Hematopoietic multipotent progenitor cell treated with erythropoietin and hydrocortisone succinate and interleukin-3 and kit ligand, for 4 days (in vitro differentiated cells): ENCODE measurements at regions not wholly inside any gene's neighbourhood (a gene's known extent, or its start where the extent isn't known, plus 50 kb on each side); places are given as distances from the start of the nearest gene placed in this dataset.
"Not testable (repeated sequence)": the region's sequence is repeated elsewhere in the genome, so short reads cannot be mapped to it uniquely, and the experiment has no call there.

Source experiments
- DNase-seq: peaks from one replicate; pipeline ENCODE4 v3.0.0-alpha.2; 2015

DNA sequence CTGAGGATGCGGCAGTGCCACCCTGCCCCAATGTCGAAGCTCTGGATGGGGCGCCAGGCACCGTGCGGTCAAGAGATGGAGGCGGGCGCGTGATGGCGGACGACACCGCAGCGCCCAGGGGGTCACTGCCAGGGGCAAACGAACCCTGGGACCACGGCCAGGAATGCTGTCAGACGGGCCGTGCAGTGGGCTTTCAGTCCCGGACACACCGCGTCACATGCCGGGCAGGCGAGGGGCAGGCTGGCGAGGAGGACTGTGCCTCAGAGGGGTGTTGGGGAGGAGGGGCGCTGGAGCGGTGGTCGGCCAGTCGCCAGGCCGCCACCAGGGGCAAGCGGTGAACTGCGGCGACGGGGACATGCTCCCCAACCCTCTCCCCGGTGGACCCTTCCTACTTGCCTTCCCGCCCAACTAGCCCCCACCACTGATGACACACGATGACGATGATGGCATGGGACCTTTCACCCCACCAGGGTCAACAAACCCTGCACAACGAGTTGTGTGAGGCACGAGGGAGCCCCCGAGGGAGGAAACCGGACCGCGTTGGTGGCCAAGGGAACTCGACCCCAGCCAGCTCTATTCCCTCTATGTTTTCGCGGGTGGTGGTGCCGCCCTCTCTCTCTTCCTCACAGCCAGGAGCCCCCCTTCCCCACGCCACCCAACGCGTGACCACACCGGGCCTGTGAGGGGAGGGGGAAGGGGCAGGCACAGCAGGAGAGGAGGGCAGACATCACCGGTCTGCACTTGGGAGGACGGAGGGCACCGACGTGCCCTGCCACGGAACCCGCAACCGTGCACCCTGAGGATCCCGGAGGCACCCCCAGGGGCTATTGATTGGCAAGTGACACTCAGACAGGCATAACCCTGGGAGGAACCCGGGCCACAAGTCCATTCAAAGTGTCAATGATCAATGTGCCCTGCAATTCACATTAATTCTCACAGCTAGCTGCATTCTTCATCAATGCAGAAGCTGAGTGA is 1960.9 kb upstream of the DEFB115 start:
- no peak for DNase-seq

DNA sequence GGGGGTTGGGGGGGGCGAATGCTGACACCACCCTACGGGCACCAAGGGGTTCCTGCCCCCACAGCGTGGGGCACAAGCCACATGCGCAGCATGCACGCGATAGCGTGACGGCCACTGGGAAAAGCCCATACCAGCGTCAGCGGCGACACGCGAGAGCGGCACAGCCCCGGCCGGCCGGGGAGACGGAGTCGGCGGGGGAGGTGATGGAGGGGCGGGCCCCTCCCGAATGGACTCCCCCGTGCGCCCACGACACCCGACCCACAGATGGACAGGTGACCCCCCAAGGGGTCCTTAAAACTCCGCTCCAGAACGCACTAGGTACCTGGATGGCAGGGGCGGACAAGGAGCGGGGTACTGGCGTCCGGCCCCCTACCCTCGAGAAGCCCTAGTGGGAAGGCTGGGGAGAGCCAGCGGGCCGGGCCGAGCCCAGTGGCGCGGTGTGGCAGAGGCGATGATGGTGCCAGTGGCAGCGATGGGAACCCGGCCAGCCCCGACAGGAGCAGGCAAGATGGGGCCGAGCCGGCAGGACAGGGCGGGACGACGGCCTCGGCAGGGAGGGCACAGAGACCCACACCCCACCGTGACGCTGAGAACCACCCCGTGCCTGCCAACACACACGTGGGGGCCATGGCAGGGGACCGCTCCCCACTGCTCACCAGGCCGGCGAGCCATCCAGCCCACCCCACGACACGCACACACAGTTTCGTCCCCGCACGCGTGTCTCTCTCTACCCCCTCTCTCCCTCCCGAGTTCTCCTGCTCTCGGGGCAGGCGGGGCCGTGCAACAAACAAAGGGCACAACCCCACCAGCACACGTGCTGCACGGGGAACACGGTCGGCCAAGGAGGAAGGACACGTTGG is 1959.8 kb upstream of the DEFB115 start:
- no peak for DNase-seq

DNA sequence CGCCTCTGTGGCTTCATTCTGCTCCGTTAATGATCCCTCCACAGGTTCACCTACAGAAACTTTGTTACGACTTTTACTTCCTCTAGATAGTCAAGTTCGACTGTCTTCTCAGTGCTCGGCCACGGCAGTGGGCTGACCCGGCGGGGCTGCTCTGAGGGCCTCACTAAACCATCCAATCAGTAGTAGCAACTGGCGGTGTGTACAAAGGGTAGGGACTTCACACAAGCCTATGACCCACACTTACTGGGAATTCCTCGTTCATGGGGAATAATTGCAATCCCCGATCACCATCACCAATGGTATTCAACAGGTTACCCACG is 1959.2 kb upstream of the DEFB115 start:
- no peak for DNase-seq

DNA sequence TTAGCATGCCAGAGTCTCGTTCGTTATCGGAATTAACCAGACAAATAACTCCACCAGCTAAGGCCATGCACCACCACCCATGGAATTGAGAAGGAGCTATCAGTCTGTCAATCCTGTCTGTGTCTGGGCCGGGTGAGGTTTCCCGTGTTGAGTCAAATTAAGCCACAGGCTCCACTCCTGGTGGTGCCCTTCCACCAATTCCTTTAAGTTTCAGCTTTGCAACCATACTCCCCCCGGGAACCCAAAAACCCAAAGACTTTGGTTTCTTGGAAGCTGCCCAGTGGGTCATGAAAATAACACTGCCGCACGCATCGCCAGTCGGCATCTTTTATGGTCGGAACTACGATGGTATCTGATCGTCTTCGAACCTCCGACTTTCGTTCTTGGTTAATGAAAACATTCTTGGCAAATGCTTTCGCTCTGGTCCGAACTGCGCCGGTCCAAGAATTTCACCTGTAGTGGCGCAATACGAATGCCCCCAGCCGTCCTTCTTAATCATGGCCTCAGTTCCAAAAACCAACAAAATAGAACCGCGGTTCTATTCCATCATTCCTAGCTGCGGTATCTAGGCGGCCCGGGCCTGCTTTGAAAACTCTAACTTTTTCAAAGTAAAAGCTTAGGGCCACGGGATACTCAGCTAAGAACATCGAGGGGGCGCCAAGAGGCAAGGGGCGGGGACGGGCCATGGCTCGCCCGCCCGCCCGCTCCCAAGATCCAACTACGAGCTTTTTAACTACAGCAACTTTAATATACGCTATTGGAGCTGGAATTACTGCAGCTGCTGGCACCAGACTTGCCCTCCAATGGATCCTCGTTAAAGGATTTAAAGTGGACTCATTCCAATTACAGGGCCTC is 1958.5 kb upstream of the DEFB115 start:
- DNase-seq: no peak

DNA sequence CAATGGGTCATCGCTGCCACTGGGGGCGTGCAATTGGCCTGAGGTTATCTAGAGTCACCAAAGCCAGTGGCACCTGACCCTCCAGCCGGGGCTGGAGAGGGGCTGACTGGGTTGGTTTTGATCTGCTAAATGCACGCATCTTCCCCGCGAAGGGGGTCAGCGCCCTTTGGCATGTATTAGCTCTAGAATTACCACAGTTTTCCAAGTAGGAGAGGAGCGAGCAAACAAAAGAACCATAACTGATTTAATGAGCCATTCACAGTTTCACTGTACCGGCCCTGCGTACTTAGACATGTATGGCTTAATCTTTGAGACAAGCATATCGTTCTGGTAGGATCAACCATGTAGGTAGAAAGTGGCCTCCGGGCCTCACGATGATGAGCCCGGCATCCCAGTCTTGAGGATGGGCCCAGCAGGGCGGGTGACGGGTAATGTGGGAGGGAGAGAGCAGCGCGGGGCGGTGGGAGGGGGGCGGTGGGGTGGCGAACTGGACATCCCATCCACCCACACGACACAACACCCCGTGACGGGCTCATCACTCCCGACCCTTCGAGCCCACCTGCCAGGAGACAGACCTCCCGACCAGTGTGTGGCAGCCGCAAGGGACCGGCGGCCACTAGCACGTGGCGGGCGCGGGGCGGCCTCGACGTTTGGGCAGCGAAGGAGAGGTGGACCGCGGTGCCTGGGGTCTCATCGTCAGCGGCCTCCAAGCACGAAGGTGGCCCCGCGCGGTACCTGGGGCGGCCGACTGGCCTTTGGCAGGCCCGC is 1957.5 kb upstream of the DEFB115 start:
- DNase-seq: no peak

DNA sequence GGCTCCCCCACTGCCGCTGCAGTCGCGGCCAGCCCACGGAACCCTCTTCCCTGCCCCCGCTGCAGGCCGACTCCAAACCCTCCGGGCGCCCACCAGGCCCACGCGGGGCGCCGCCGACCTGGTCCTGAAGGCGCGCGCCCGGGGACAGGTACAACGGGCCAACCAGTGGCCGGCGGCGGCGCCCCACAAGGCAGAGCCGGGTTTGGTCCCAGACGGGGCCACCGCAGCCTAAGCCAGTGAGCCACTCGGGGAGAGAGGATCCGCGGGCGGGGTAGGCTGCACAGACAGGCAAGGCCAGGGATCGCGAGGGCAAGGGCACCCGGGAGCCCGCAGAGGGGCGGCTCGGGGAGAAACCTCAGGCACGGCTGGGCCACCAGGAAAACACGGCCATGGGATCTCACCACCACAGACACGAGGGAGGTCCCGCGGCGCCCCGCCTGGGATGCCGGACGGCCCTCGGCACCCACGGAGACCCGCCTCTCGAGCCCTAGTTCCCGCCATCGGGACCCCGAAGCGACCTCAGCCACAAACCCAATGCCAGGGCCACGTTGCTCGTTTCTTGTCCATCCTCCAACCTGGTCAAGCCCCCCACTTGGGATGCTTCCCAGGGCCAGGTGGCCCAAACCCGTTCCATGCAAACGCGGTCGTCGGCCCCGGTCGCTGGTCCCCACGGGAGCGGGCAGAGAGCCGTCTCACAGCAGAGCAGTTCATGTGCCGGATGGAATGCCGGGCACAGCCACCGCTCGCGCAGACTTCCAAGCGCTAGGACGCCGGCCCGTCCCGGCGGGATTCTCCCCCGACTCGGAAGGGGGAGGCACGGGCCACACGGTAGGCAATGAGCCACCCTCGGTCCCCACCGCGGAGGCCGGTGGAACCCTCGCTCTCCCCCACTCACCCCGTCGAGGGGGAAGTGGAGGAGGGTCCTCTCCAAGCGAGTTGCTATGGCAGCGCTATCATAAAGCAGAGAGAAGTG is 1956.6 kb upstream of the DEFB115 start:
- no peak for DNase-seq

DNA sequence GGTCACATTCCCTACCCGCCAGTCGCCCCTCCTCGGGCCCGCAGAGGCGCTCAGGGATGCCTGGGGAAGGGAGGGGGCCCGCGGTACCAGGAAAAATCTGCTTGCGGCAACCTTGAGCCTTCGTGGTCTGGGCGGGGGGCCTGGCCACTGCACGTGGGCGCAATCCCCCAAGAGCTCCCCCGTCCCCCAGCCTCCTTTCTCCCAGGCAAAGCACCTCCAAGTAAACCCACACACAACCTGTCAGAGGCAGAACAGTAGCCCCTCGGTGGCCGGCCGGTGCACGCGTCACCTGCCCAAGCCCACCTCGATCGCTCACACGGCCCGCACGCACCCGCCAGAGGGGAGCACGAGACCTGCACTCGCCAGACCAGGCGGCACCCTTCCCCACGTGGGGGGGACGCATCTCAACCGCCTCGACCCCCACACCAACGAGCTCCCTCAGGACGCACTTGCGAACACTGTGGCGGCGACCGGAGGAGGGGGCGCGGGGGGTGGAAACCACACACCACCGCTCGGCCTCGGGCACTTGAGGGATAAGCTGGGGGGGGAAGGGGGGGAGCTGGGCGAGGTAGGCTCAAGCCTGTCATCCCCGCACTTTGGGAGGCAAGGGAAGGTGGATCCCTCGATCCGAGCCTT is 1955.7 kb upstream of the DEFB115 start:
- DNase-seq: no peak

DNA sequence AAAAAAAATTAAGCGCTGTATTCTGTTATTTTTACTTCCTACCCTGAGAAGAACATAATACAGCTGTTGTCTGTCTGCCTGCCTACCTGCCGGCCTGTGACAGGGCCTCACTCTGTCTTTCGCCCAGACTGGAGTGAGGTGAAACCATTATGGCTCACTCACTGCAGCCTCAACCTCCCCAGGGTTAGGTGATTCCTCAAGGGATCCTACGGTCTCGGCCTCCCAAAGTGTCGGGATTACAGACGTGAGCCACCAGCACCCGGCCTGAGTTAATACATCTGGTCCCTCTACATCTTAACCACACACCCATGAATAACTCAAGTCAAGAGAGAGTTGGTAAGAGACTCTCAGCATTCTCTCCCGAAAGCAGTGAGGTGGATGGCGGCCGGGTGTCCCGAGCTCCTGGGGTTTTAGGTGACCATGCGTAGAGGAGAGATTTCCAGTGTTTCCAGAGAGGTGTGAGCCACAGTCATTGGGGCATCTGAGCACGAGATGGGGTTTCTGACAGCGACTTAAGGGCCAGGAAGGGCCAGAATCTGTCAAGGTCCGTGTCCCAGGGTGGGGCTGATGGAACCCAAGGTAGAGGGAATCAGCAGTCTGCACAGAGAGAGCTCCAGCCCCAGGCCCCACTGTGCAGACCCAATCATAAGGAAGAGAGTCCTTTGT is 1954.4 kb upstream of the DEFB115 start:
- no peak for DNase-seq

DNA sequence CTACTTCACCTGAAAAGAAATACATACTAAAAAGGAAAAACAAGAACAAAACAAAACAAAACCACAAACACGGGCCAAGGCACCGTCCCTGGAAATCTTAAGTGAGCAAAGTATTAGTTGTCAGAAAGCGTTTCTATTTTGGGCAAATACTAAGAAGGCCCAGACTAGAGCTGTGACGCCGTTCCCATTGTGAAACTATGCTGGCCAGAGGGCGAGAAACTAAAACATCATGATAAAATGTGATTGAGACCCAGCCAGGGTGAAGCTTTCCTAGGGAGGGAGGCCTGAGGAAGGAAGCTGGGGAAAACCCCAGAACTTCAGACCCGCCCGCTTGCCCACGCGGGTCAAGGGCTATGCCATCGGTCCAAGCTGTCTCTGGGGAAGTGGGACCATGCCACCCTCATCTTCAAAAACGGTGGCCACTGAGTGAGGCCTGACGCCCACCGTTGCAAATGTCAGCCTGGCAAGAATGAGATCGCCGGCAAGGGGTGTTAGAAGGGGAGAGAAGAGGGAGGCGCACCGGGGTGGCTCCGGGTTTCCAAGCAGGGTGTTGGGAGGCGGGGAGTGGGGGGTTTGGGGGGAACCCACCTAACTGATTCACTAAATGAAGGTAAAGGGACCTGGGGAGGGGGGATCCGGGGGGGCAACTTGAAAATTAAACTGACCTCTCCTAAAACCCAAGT is 1950.9 kb upstream of the DEFB115 start:
- DNase-seq: no peak

DNA sequence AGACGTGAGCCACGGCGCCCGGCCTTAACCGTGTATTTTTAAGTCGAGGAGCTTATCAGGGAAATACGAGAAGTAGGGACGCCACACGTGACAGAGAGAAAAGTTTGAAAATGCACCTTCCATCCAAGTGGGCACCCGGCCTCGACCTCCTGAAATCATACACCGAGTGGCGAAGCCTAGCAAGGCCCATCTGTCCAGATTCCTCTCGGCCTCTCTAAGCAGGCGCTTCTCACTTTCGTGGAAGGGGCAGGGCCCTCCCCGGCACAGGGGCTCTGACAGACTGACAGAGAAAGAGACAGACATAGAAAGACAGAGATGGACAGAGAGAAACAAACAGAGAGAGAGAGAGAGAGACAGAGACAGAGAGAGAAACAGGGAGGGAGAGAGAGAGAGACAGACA is 1950.0 kb upstream of the DEFB115 start:
- DNase-seq: not testable (repeated sequence)

DNA sequence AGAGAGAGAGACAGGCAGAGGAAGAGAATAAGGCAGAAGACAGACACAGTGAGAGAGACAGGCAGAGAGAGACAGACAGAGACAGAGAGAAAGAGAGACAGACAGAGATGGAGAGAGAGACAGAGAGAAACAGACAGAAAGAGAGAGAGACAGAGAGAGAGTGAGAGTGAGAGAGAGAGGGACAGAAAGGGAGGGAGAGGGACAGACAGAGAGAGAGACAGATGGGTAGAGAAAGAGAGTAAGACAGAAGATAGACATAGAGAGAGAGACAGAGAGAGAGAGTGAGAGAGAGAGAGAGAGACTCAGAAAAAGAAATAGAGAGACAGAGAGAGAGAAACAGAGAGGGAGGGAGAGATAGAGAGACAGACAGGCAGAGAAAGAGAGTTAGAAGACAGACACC is 1948.5 kb upstream of the DEFB115 start:
- DNase-seq: not testable (repeated sequence)

DNA sequence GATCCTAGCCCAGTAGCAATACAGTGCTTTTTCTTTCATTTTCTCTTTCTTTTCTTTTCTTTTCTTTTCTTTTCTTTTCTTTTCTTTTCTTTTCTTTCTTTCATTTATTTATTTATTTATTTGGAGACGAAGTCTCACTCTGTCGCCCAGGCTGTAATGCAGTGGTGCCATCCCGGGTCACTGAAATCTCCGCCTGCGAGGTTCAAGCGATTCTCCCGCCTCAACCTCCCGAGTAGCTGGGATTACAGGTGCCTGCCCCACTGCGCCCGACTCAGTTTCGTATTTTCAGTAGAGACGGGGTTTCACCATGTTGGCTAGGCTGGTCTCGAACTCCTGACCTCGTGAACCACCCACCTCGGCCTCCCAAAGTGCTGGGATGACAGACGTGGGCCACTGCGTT is 1948.0 kb upstream of the DEFB115 start:
- not testable (repeated sequence) for DNase-seq

DNA sequence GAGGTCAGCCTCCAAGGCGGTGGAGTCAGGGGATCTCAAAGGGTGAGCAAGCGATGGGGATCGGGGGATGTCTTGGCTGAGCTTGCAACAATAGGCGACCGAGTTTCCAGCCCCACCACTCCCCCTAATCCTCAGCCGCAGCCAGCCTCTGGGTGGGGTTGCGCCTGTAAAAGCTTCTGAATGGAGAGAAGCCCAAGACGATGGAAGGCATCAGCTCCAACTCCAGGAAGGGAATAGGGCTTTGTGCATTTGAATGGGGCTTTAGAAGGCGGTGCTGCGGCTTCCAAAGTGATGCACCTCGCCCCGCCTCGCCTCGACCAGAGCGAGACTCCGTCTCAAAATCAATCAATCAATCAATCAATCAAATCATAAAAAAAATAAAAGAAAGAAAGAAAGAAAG is 1946.4 kb upstream of the DEFB115 start:
- DNase-seq: not testable (repeated sequence)

DNA sequence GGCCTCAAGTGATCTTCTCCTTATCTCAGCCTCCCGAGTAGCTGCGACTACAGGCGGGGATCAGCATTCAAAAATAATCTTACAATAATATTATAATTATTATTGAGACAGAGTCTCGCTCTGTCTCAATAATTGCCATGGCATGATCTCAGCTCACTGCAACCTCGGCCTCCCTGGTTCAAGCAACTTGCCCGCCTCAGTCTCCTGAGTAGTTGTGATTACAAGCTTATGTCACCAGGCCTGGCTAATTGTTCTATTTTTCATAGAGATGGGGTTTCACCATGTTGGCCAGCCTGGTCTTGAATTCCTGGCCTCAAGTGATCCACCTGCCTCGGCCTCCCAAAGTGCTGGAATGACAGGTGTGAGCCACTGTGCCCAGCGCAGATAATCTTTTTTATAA is 1944.8 kb upstream of the DEFB115 start:
- DNase-seq: not testable (repeated sequence)

DNA sequence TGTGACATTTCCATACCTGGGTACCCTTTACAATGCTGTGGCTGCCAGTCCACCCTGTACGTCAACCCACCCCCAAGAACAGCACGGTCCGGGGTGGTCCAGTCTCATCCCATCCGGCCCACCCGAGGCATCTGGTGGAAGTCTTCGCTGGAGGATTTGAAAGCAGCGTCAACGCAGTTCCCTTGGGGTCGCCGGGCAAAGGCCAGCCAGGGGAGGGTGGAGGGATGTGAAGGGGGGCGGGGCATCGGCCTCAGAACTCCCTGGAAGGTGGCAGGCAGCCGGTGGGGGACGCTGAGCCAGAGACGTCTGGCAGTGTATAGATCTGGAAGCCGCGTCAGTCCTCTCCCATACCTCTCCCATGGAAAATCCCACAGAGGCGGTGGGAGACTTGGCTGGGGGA is 1944.0 kb upstream of the DEFB115 start:
- DNase-seq: no peak

DNA sequence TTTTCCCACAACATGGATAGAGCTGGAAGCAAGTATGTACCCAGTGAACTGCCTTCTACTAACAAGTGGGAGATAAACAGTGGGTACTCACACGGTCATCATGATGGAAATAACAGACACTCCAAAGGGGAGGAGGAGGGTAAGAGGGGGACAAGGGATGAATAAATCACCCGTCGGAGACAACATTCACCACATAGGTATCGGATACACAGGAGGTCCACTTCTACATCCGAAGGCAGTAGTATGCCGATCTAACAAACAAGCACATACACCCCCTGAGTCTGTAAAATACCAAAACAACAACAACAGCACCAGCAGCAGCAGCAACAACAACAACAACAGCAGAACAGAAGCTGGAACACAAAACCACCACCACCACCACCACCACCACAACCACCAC is 1943.2 kb upstream of the DEFB115 start:
- no peak for DNase-seq

DNA sequence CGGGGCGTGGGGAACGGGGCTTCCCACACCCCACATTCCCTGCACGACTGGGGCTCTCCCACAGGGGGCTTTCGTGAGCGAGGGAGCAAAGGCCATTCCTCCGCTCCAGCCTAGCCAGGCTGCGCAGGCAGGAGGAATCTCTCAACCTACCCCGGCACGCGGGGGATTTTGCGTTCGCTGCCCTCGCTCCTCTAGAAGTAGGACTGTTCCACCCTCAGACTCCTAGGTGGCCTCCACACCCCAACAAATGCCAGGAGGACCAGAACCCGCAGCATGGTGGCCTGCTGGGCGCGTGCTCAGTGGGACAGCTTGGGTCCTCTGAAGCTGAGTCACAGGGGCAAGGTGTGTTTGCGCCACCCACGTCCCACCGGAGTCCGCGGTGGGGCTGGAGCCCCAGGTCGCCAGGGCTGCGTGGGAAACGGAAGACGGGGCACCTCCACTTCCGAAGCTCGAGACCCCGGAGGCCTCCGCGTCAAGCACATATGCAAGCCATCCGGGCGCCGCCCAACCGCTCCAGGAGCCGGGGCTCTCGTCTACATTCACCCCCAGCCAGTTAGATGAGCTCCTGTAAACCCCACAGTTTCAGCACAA is 1938.5 kb upstream of the DEFB115 start:
- DNase-seq: no peak

DNA sequence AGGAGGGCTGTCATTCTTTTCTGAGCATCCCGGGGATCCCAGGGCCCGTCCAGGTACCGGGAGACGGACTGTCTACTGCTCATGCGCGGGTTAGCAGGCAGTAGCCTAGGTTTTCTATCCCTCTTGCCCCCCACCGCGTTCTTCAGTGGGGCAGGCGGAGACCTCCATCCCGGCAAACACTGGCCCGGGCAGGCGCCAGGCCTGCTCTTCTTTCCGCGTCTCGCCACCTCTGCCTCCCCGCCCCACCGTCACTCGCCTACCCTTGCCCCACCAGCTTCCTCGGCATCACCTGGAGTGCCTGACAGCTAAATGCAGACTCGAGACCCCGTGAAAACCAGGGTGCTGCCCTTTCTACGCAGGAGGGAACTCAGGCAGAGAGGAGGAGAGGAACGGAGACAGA is 1937.7 kb upstream of the DEFB115 start:
- no peak for DNase-seq
